ENCODE measurements at regions not wholly inside any gene's neighbourhood (a gene's known extent, or its start where the extent isn't known, plus 50 kb on each side); places are given as distances from the start of the nearest gene placed in this dataset.

- DNase-seq (ENCODE audit: low spot score) = no peak
These were observed 357.0 kb downstream of the FBXO15 start for GRCh38 chr18:73790587-73790986.

GRCh38 chr18:73787316-73787715, 360.3 kb downstream of the FBXO15 start:
- no peak for DNase-seq (ENCODE audit: low spot score)

- DNase-seq (ENCODE audit: low spot score) = no peak
These were observed 362.3 kb downstream of the FBXO15 start for GRCh38 chr18:73785300-73785699.

GRCh38 chr18:73784853-73785252, 362.8 kb downstream of the FBXO15 start:
- DNase-seq (ENCODE audit: low spot score) = no peak

GRCh38 chr18:73782405-73782804, 365.2 kb downstream of the FBXO15 start:
- peak; percentile 6 for DNase-seq (ENCODE audit: low spot score)

GRCh38 chr18:73780218-73780617, 367.4 kb downstream of the FBXO15 start:
- no peak for DNase-seq (ENCODE audit: low spot score)

- no peak for DNase-seq (ENCODE audit: low spot score)
These were observed 369.6 kb downstream of the FBXO15 start for GRCh38 chr18:73778032-73778359.

GRCh38 chr18:73777356-73778031, 370.1 kb downstream of the FBXO15 start:
- no peak for DNase-seq (ENCODE audit: low spot score)

GRCh38 chr18:73774811-73775509, 372.7 kb downstream of the FBXO15 start:
- no peak for DNase-seq (ENCODE audit: low spot score)

- DNase-seq (ENCODE audit: low spot score) = no peak
These were observed 379.6 kb downstream of the FBXO15 start for GRCh38 chr18:73768043-73768442.

GRCh38 chr18:73766910-73767515, 380.6 kb downstream of the FBXO15 start:
- DNase-seq (ENCODE audit: low spot score) = no peak

- DNase-seq (ENCODE audit: low spot score) = no peak
These were observed 389.2 kb downstream of the FBXO15 start for GRCh38 chr18:73758446-73758845.

GRCh38 chr18:73756256-73757091, 391.2 kb downstream of the FBXO15 start:
- no peak for DNase-seq (ENCODE audit: low spot score)

GRCh38 chr18:73752965-73753364, 394.7 kb downstream of the FBXO15 start:
- peak; percentile 2 for DNase-seq (ENCODE audit: low spot score)

- DNase-seq (ENCODE audit: low spot score) = no peak
These were observed 395.1 kb downstream of the FBXO15 start for GRCh38 chr18:73752546-73752945.

- DNase-seq (ENCODE audit: low spot score) = no peak
These were observed 397.6 kb downstream of the FBXO15 start for GRCh38 chr18:73750052-73750451.

GRCh38 chr18:73749304-73749703, 398.3 kb downstream of the FBXO15 start:
- DNase-seq (ENCODE audit: low spot score) = no peak

GRCh38 chr18:73748731-73749130, 398.9 kb downstream of the FBXO15 start:
- no peak for DNase-seq (ENCODE audit: low spot score)

- DNase-seq (ENCODE audit: low spot score) = no peak
These were observed 401.5 kb downstream of the FBXO15 start for GRCh38 chr18:73746101-73746500.

GRCh38 chr18:73742957-73743356, 404.7 kb downstream of the FBXO15 start:
- no peak for DNase-seq (ENCODE audit: low spot score)

GRCh38 chr18:73741946-73742345, 405.7 kb downstream of the FBXO15 start:
- DNase-seq (ENCODE audit: low spot score) = no peak

GRCh38 chr18:73739098-73739497, 408.5 kb downstream of the FBXO15 start:
- peak; percentile 12 for DNase-seq (ENCODE audit: low spot score)

GRCh38 chr18:73737990-73738389, 409.6 kb downstream of the FBXO15 start:
- no peak for DNase-seq (ENCODE audit: low spot score)

Data from SW480 (cell line).